ENCODE measurements at regions not wholly inside any gene's neighbourhood (a gene's known extent, or its start where the extent isn't known, plus 50 kb on each side); places are given as distances from the start of the nearest gene placed in this dataset.

DNA sequence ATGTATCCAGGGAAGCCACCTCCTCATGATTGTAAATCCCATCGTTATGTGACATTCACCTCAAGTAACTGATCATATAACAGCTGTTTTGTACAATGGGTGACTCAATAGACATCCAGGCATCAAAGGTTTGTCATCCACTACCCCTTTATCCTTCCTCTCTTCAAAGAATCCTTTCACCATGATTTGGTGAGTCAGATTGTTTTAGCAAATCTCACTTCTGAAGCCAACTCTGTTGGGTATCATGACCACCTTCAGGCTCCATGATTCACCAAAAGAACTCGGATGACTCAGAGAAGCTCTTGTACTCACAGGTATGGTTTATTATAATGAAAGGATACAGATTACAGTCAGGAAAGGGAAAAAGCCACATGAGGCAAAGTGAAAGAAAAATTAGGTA lies 132.1 kb downstream of the PWWP3B start:
- TF ChIP-seq POLR2AphosphoS5 (IDR thresholded peaks at IDR 0.05) (no peak), POLR2A (IDR thresholded peaks at IDR 0.05) (no peak), CTCF (IDR thresholded peaks at IDR 0.05) (no peak)

Data from sigmoid colon (tissue), 4 donors.